SK-N-SH treated with all-trans-retinoic acid at 6 μM for 48 hours (cell line): ENCODE measurements at regions not wholly inside any gene's neighbourhood (a gene's known extent, or its start where the extent isn't known, plus 50 kb on each side); places are given as distances from the start of the nearest gene placed in this dataset.

Source experiments
- CREB5 ChIP-seq: fragments of 250-450 bp; sonication (Bioruptor Pico); IDR thresholded peaks from 2 replicates; pipeline ENCODE4 v1.5.1; 2020; ENCODE audit warnings: low read depth, mild to moderate bottlenecking, moderate library complexity
- ESRRG ChIP-seq: fragments of 250-450 bp; sonication (Bioruptor Pico); IDR thresholded peaks from 2 replicates; pipeline ENCODE4 v1.6.1; 2021; ENCODE audit warnings: mild to moderate bottlenecking
- PATZ1 ChIP-seq: fragments of 250-450 bp; sonication (Bioruptor Pico); IDR thresholded peaks from 2 replicates; pipeline ENCODE4 v1.8.0; 2020; ENCODE audit warnings: mild to moderate bottlenecking, moderate library complexity, borderline replicate concordance
- POU6F1 ChIP-seq: fragments of 250-450 bp; sonication (Bioruptor Pico); IDR thresholded peaks from 2 replicates; pipeline ENCODE4 v1.8.0; 2021; ENCODE audit warnings: low read depth, mild to moderate bottlenecking, moderate library complexity, borderline replicate concordance
- RARB ChIP-seq: fragments of 250-450 bp; sonication (Bioruptor Pico); IDR thresholded peaks from 2 replicates; pipeline ENCODE4 v1.8.0; 2021; ENCODE audit warnings: mild to moderate bottlenecking, moderate library complexity
- ZC3H10 ChIP-seq: fragments of 250-450 bp; sonication (Bioruptor Pico); IDR thresholded peaks from 2 replicates; pipeline ENCODE4 v1.5.1; 2021; ENCODE audit warnings: mild to moderate bottlenecking, moderate library complexity
- ZFP30 ChIP-seq: fragments of 450-650 bp; formaldehyde crosslinking; IDR thresholded peaks from 2 replicates; pipeline ENCODE4 v1.5.0; 2022; ENCODE audit warnings: mild to moderate bottlenecking, moderate library complexity

- TF ChIP-seq RARB (no peak), ZFP30 (CRISPR knock-in tag) (no peak), ZC3H10 (CRISPR knock-in tag) (no peak), PATZ1 (no peak), ESRRG (no peak), POU6F1 (no peak), CREB5 (CRISPR knock-in tag) (no peak)
Observed at GRCh38 chr6:115665310-115665709, 395.4 kb downstream of the FRK start.
